ENCODE measurements at regions not wholly inside any gene's neighbourhood (a gene's known extent, or its start where the extent isn't known, plus 50 kb on each side); places are given as distances from the start of the nearest gene placed in this dataset.

DNA sequence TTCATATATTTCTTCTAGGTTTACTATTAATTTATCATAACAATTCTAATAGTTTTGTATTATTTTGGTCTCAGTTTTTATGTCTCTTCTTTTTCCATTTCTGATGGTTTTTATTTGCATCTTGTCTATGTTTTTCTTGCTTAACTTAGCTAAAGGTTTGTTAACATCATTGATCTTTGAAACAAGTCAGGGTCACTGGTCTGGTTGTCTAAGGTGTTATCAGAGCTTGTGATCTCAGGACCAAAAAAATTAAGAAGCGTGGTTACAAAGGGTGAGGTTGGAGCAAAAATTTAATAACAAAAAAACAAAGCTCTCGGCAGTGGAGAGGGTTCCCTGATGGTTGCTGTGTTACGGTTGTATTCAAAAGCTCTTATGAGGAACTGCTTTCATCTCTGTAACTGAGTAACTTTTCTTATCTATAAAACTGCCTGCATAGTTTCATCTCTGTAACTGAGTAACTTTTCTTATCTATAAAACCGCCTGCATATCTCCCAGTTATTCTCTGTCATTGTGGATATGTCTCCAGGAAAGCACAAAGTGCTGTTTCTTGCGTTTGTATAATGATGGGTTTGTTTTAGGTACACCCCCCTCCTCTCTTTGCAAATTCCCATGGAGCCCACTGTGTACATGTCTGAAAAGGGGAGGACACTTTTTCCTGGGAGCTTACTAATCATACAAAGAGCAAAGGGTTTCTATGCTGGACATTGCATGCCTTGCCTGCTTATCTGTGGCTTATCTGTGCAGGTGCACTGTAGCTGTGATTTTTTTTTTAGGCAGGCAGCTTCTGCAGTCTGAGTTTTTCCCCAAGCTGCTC is 62.4 kb upstream of the UGT2B15 start:
- TF ChIP-seq, protein P1, sequence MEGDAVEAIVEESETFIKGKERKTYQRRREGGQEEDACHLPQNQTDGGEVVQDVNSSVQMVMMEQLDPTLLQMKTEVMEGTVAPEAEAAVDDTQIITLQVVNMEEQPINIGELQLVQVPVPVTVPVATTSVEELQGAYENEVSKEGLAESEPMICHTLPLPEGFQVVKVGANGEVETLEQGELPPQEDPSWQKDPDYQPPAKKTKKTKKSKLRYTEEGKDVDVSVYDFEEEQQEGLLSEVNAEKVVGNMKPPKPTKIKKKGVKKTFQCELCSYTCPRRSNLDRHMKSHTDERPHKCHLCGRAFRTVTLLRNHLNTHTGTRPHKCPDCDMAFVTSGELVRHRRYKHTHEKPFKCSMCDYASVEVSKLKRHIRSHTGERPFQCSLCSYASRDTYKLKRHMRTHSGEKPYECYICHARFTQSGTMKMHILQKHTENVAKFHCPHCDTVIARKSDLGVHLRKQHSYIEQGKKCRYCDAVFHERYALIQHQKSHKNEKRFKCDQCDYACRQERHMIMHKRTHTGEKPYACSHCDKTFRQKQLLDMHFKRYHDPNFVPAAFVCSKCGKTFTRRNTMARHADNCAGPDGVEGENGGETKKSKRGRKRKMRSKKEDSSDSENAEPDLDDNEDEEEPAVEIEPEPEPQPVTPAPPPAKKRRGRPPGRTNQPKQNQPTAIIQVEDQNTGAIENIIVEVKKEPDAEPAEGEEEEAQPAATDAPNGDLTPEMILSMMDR (IDR thresholded peaks at IDR 0.05): no peak
- TF ChIP-seq TCF12 (IDR thresholded peaks at IDR 0.05) (no peak), GABPA (IDR thresholded peaks at IDR 0.05; ENCODE audit: low read depth) (no peak), EP300 (IDR thresholded peaks at IDR 0.05; ENCODE audit: borderline replicate concordance in 1 of 2, low read depth in 1 of 2, low read length in 1 of 2) (no peak), RFX5 (IDR thresholded peaks at IDR 0.05; ENCODE audit: low read length) (no peak)
- TF ChIP-seq, protein P2, sequence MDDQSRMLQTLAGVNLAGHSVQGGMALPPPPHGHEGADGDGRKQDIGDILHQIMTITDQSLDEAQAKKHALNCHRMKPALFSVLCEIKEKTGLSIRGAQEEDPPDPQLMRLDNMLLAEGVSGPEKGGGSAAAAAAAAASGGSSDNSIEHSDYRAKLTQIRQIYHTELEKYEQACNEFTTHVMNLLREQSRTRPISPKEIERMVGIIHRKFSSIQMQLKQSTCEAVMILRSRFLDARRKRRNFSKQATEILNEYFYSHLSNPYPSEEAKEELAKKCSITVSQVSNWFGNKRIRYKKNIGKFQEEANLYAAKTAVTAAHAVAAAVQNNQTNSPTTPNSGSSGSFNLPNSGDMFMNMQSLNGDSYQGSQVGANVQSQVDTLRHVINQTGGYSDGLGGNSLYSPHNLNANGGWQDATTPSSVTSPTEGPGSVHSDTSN (IDR thresholded peaks at IDR 0.05): no peak
